Cardiac muscle cell (in vitro differentiated cells and primary cell): ENCODE measurements at regions not wholly inside any gene's neighbourhood (a gene's known extent, or its start where the extent isn't known, plus 50 kb on each side); places are given as distances from the start of the nearest gene placed in this dataset.
A peak's percentile ranks its signal among the peaks of the same experiment; 100 is the strongest.

Experiments
- DNase-seq, 2 donors: peaks; one replicate each; pipeline versions ENCODE4 v3.0.0 to v3.0.0-alpha.2; 2010 to 2017; ENCODE audit warnings: low read depth in 1 of 2, low spot score in 1 of 2
- H3K27ac ChIP-seq: fragments of 200-600 bp; sonication (generic); 2 replicates; pipeline ENCODE4 v1.5.1; 2016
- H3K27me3 ChIP-seq: fragments of 200-600 bp; sonication (generic); 2 replicates; pipeline ENCODE4 v1.6.0; 2016; ENCODE audit warnings: control low read depth
- H3K36me3 ChIP-seq: fragments of 200-600 bp; sonication (generic); 2 replicates; pipeline ENCODE4 v1.5.1; 2016; ENCODE audit warnings: control low read depth
- H3K4me1 ChIP-seq: fragments of 200-600 bp; sonication (generic); 2 replicates; pipeline ENCODE4 v1.8.1; 2017; ENCODE audit warnings: low read depth, mild to moderate bottlenecking, mixed run types
- H3K4me3 ChIP-seq: fragments of 200-600 bp; sonication (generic); 2 replicates; pipeline ENCODE4 v1.5.1; 2016; ENCODE audit warnings: mild to moderate bottlenecking
- H3K9me3 ChIP-seq: fragments of 200-600 bp; sonication (generic); 2 replicates; pipeline ENCODE4 v1.5.1; 2017; ENCODE audit warnings: low read depth, mild to moderate bottlenecking, control low read depth
- CTCF ChIP-seq: IDR thresholded peaks from 2 replicates; pipeline ENCODE4 v1.5.1; 2012; ENCODE audit warnings: low read depth, mild to moderate bottlenecking, low read length

GRCh38 chrX:137483554-137483953 is 82.4 kb upstream of the ZIC3 start:
- Histone ChIP-seq H3K9me3 (no peaks in the 10 kb centered on the region), H3K27ac (no peak overlapping the region), H3K4me3 (no peak overlapping the region), H3K36me3 (no peaks in the 10 kb centered on the region), H3K27me3 (no peaks in the 10 kb centered on the region), H3K4me1 (no peaks in the 10 kb centered on the region)
- no peak for DNase-seq
- TF ChIP-seq CTCF, result no peak

- Histone ChIP-seq H3K36me3 (no peaks in the 10 kb centered on the region), H3K4me1 (no peaks in the 10 kb centered on the region), H3K27me3 (no peaks in the 10 kb centered on the region), H3K9me3 (no peaks in the 10 kb centered on the region), H3K27ac (no peak overlapping the region), H3K4me3 (no peak overlapping the region)
- DNase-seq, result no peak
- no peak for TF ChIP-seq CTCF
Observed at GRCh38 chrX:137482136-137482535, 83.8 kb upstream of the ZIC3 start.

- Histone ChIP-seq H3K9me3 (no peaks in the 10 kb centered on the region), H3K36me3 (no peaks in the 10 kb centered on the region), H3K4me1 (no peaks in the 10 kb centered on the region), H3K4me3 (no peak overlapping the region), H3K27ac (no peak overlapping the region), H3K27me3 (no peaks in the 10 kb centered on the region)
- no peak for TF ChIP-seq CTCF
- DNase-seq, result peak in 1 of 2 donors; percentile 34
Observed at GRCh38 chrX:137479386-137479785, 86.5 kb upstream of the ZIC3 start.

- DNase-seq, result no peak
- TF ChIP-seq CTCF, result no peak
- Histone ChIP-seq H3K9me3 (peaks cover 3% of the 10 kb centered on the region), H3K4me3 (no peak overlapping the region), H3K27ac (no peak overlapping the region), H3K36me3 (no peaks in the 10 kb centered on the region), H3K27me3 (no peaks in the 10 kb centered on the region), H3K4me1 (no peaks in the 10 kb centered on the region)
Observed at GRCh38 chrX:137441711-137442110, 124.2 kb upstream of the ZIC3 start.

GRCh38 chrX:137432609-137433008 is 133.3 kb upstream of the ZIC3 start:
- peaks cover 37% of the 10 kb centered on the region for H3K27me3 ChIP-seq
- H3K4me1 ChIP-seq, result no peaks in the 10 kb centered on the region
- H3K36me3 ChIP-seq, result no peaks in the 10 kb centered on the region
- no peak overlapping the region for H3K27ac ChIP-seq
- no peak overlapping the region for H3K4me3 ChIP-seq
- no peak for TF ChIP-seq CTCF
- DNase-seq, result peak in 1 of 2 donors; percentile 37
- H3K9me3 ChIP-seq, result no peaks in the 10 kb centered on the region
